HL-60 (cell line): ENCODE measurements at regions not wholly inside any gene's neighbourhood (a gene's known extent, or its start where the extent isn't known, plus 50 kb on each side); places are given as distances from the start of the nearest gene placed in this dataset.

ENCODE experiments used
- DNase-seq, 2 experiments: peaks; one replicate each; pipeline ENCODE4 v3.0.0-alpha.2; 2010 to 2020; ENCODE audit warnings: low read depth in 1 of 2, low spot score in 1 of 2
- H3K27ac ChIP-seq: fragments of 250-450 bp; sonication (Bioruptor Pico); replicated peaks from 2 replicates; pipeline ENCODE4 v1.5.1; 2020; ENCODE audit warnings: mild to moderate bottlenecking, moderate library complexity
- H3K27me3 ChIP-seq: fragments of 250-450 bp; sonication (Bioruptor Pico); 2 replicates; pipeline ENCODE4 v1.5.1; 2021; ENCODE audit warnings: mild to moderate bottlenecking, moderate library complexity; ENCODE audit not compliant: insufficient read depth, poor library complexity, severe bottlenecking
- H3K4me3 ChIP-seq: replicated peaks from 2 replicates; pipeline ENCODE4 v1.5.1; 2011; ENCODE audit warnings: mild to moderate bottlenecking, control low read depth, low read length; ENCODE audit not compliant: insufficient read depth
- CTCF ChIP-seq: IDR thresholded peaks from one replicate; pipeline ENCODE4 v1.5.1; 2011; ENCODE audit warnings: low read length, control low read depth, inconsistent platforms; ENCODE audit not compliant: insufficient read depth
- GABPA ChIP-seq: IDR thresholded peaks from 2 replicates; pipeline ENCODE4 v1.6.1; 2012; ENCODE audit warnings: low read depth
- POLR2AphosphoS5 ChIP-seq: IDR thresholded peaks from 2 replicates; pipeline ENCODE4 v1.6.1; 2012; ENCODE audit warnings: low read depth
- REST ChIP-seq: IDR thresholded peaks from 2 replicates; pipeline ENCODE4 v1.6.1; 2012; ENCODE audit warnings: low read depth; ENCODE audit not compliant: insufficient replicate concordance
- SPI1 ChIP-seq: IDR thresholded peaks from 2 replicates; pipeline ENCODE4 v1.6.1; 2012; ENCODE audit warnings: low read depth, mild to moderate bottlenecking, borderline replicate concordance

- no peak for TF ChIP-seq REST
- TF ChIP-seq GABPA, result no peak
- TF ChIP-seq SPI1, result no peak
- TF ChIP-seq CTCF, result no peak
- TF ChIP-seq POLR2AphosphoS5, result no peak
- Histone ChIP-seq H3K4me3 (no peak overlapping the region), H3K27me3 (no peaks in the 10 kb centered on the region), H3K27ac (no peak overlapping the region)
- DNase-seq, result no peak
Measured at GRCh38 chr3:197447057-197447456, 108.7 kb downstream of the BDH1 start.

GRCh38 chr3:197446700-197447056, 109.1 kb downstream of the BDH1 start:
- Histone ChIP-seq H3K27me3 (no peaks in the 10 kb centered on the region), H3K4me3 (no peak overlapping the region), H3K27ac (no peak overlapping the region)
- DNase-seq, result no peak
- TF ChIP-seq CTCF, result no peak
- TF ChIP-seq POLR2AphosphoS5, result no peak
- no peak for TF ChIP-seq SPI1
- no peak for TF ChIP-seq REST
- no peak for TF ChIP-seq GABPA

GRCh38 chr3:197445896-197446699, 109.7 kb downstream of the BDH1 start:
- no peaks in the 10 kb centered on the region for H3K27me3 ChIP-seq
- DNase-seq, result no peak
- TF ChIP-seq CTCF (no peak), POLR2AphosphoS5 (no peak), SPI1 (no peak), REST (no peak), GABPA (no peak)
- no peak overlapping the region for H3K4me3 ChIP-seq
- no peak overlapping the region for H3K27ac ChIP-seq
